ENCODE measurements at regions not wholly inside any gene's neighbourhood (a gene's known extent, or its start where the extent isn't known, plus 50 kb on each side); places are given as distances from the start of the nearest gene placed in this dataset.

GRCh38 chr6:103855750-103856149 is 1004.0 kb downstream of the HACE1 start:
- TF ChIP-seq RFX5 (IDR thresholded peaks at IDR 0.05; ENCODE audit: low read depth, low read length) (no peak), CTCF (IDR thresholded peaks at IDR 0.05 in 2 of 3, conservative IDR thresholded peaks at IDR 0.05 in 1 of 3; ENCODE audit: control insufficient read depth in 2 of 3, extremely low read depth in 1 of 3, insufficient read depth in 1 of 3, low read depth in 3 of 3, low read length in 3 of 3) (no peak), NBN (IDR thresholded peaks at IDR 0.05) (no peak), NRF1 (conservative IDR thresholded peaks at IDR 0.05; ENCODE audit: low read depth, low read length) (no peak), JUND (IDR thresholded peaks at IDR 0.05; ENCODE audit: low read depth, low read length) (no peak), BHLHE40 (IDR thresholded peaks at IDR 0.05; ENCODE audit: borderline replicate concordance in 1 of 2, low read depth in 2 of 2, low read length in 1 of 2) (no peak), SMARCA5 (IDR thresholded peaks at IDR 0.05) (no peak), ZNF384 (IDR thresholded peaks at IDR 0.05; ENCODE audit: borderline replicate concordance, low read depth, low read length) (no peak), NKRF (conservative IDR thresholded peaks at IDR 0.05) (no peak), TARDBP (IDR thresholded peaks at IDR 0.05; ENCODE audit: borderline replicate concordance) (no peak)
